GM12864 (cell line): ENCODE measurements at regions not wholly inside any gene's neighbourhood (a gene's known extent, or its start where the extent isn't known, plus 50 kb on each side); places are given as distances from the start of the nearest gene placed in this dataset.
"Not testable (repeated sequence)": the region's sequence is repeated elsewhere in the genome, so short reads cannot be mapped to it uniquely, and the experiment has no call there.

Experiments used
- DNase-seq: peaks from one replicate; pipeline ENCODE4 v3.0.0-alpha.2; 2011; ENCODE audit warnings: low read depth
- H3K4me3 ChIP-seq: 2 replicates; pipeline ENCODE4 v1.5.1; 2011; ENCODE audit warnings: mild to moderate bottlenecking, low read depth, low read length, control low read depth
- TF ChIP-seq, protein P1 (sequence below): IDR thresholded peaks from 2 replicates; pipeline ENCODE4 v1.5.1; 2011; ENCODE audit warnings: low read depth, mild to moderate bottlenecking, moderate library complexity, low read length, control low read depth, inconsistent platforms; ENCODE audit errors: missing control alignments

GRCh38 chr2:194686569-194686968 lies 970.5 kb upstream of the SLC39A10 start:
- TF ChIP-seq, protein P1, sequence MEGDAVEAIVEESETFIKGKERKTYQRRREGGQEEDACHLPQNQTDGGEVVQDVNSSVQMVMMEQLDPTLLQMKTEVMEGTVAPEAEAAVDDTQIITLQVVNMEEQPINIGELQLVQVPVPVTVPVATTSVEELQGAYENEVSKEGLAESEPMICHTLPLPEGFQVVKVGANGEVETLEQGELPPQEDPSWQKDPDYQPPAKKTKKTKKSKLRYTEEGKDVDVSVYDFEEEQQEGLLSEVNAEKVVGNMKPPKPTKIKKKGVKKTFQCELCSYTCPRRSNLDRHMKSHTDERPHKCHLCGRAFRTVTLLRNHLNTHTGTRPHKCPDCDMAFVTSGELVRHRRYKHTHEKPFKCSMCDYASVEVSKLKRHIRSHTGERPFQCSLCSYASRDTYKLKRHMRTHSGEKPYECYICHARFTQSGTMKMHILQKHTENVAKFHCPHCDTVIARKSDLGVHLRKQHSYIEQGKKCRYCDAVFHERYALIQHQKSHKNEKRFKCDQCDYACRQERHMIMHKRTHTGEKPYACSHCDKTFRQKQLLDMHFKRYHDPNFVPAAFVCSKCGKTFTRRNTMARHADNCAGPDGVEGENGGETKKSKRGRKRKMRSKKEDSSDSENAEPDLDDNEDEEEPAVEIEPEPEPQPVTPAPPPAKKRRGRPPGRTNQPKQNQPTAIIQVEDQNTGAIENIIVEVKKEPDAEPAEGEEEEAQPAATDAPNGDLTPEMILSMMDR, result no peak
- no peak for DNase-seq
- H3K4me3 ChIP-seq, result no peak overlapping the region

DNA sequence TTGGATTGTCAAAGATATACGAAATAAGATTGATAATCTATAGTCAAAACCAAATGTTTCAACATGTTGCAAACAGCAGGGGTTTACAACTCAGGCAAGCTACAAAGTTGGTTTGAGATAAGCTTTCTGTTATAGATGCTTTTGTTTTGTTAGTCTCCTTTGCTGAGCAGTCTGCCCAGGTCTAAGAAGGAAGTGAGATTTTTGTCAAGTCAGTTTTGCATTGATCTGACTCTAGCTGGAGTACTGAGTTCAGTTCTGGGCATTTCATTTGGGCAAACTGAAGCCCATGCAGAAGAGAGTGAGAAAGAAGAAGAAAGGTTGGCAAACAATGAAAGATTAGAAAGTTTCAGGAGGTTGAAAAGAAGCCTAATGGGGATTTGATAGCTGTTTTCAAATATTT lies 983.0 kb upstream of the SLC39A10 start:
- TF ChIP-seq, protein P1, result no peak
- H3K4me3 ChIP-seq, result no peak overlapping the region

GRCh38 chr2:194672994-194673393 lies 984.0 kb upstream of the SLC39A10 start:
- H3K4me3 ChIP-seq, result no peak overlapping the region
- TF ChIP-seq, protein P1, result no peak
- no peak for DNase-seq

More for the DNA sequence above, 983.0 kb upstream of the SLC39A10 start:
- DNase-seq, result no peak

DNA sequence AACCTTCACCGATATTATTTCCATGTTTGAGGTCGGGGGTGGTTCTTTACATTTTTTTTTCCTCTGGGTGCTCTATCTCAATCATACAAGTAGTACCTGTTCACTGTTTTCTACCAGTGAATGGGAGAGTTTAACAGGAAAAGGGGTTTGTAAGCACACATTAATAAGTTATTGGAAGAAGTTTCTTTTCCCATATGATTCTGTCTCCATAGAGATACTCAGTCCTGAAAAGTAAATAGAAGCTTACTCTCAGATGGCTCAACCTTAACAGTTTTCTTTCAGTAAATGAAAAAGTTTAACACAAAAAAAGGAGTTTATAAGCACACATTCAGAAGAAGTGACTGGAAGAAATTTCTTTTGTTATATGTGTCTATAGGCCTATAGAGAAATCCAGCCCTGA lies 995.6 kb upstream of the SLC39A10 start:
- DNase-seq, result no peak
- no peak overlapping the region for H3K4me3 ChIP-seq
- TF ChIP-seq, protein P1, result no peak

- H3K4me3 ChIP-seq, DNase-seq: not testable (repeated sequence)
Observed at GRCh38 chr2:194639057-194639456, 1018.0 kb upstream of the SLC39A10 start.

- no peak for DNase-seq
Observed at GRCh38 chr2:194621945-194622344, 1035.1 kb upstream of the SLC39A10 start.

GRCh38 chr2:194619366-194619765 lies 1037.7 kb upstream of the SLC39A10 start:
- H3K4me3 ChIP-seq, result no peak overlapping the region
- TF ChIP-seq, protein P1, result no peak
- no peak for DNase-seq

More at GRCh38 chr2:194621945-194622344, 1035.1 kb upstream of the SLC39A10 start:
- TF ChIP-seq, protein P1, result no peak
- H3K4me3 ChIP-seq, result no peak overlapping the region
